Subcutaneous abdominal adipose tissue (tissue), 5 donors: ENCODE measurements at regions not wholly inside any gene's neighbourhood (a gene's known extent, or its start where the extent isn't known, plus 50 kb on each side); places are given as distances from the start of the nearest gene placed in this dataset.

Source experiments
- H3K27ac ChIP-seq: one replicate; pipeline ENCODE4 v1.7.0; 2013; ENCODE audit warnings: low read depth, mild to moderate bottlenecking, inconsistent platforms, low read length, moderate library complexity
- H3K27me3 ChIP-seq, 5 donors: one replicate each; pipeline ENCODE4 v1.7.0; 2013; ENCODE audit warnings: low read length in 5 of 5, inconsistent platforms in 1 of 5; ENCODE audit not compliant: control insufficient read depth in 5 of 5, insufficient read depth in 4 of 5
- H3K36me3 ChIP-seq, 5 donors: one replicate each; pipeline ENCODE4 v1.7.0; 2013; ENCODE audit warnings: low read length in 5 of 5; ENCODE audit not compliant: control insufficient read depth in 5 of 5, insufficient read depth in 5 of 5
- H3K4me1 ChIP-seq, 5 donors: one replicate each; pipeline ENCODE4 v1.7.0; 2013; ENCODE audit warnings: low read length in 5 of 5, mild to moderate bottlenecking in 3 of 5, moderate library complexity in 1 of 5; ENCODE audit not compliant: control insufficient read depth in 5 of 5, insufficient read depth in 5 of 5
- H3K4me3 ChIP-seq, 5 donors: one replicate each; pipeline ENCODE4 v1.7.0; 2013; ENCODE audit warnings: low read length in 5 of 5, low read depth in 1 of 5
- H3K9ac ChIP-seq, 5 donors: one replicate each; pipeline ENCODE4 v1.7.0; 2013; ENCODE audit warnings: low read length in 5 of 5, mild to moderate bottlenecking in 4 of 5, moderate library complexity in 3 of 5
- H3K9me3 ChIP-seq, 5 donors: one replicate each; pipeline ENCODE4 v1.7.0; 2013; ENCODE audit warnings: low read length in 5 of 5; ENCODE audit not compliant: control insufficient read depth in 5 of 5
- donor health status: healthy.
- donor health status: healthy.
- donor health status: healthy.
- donor health status: healthy.
- donor health status: healthy.

GRCh38 chr5:138702166-138703077 lies 50.8 kb upstream of the CTNNA1 start:
- peaks cover 0 to 3% (median 0%) of the 10 kb centered on the region in 5 donors for H3K27me3 ChIP-seq
- H3K27ac ChIP-seq: no peak overlapping the region
- no peak overlapping the region for H3K9ac ChIP-seq
- peaks cover 0 to 18% (median 3%) of the 10 kb centered on the region in 5 donors for H3K4me1 ChIP-seq
- H3K4me3 ChIP-seq: no peak overlapping the region
- H3K9me3 ChIP-seq: no peaks in the 10 kb centered on the region
- H3K36me3 ChIP-seq: no peaks in the 10 kb centered on the region

- H3K27ac ChIP-seq: no peak overlapping the region
- H3K9me3 ChIP-seq: no peaks in the 10 kb centered on the region
- peaks cover 0 to 3% (median 0%) of the 10 kb centered on the region in 5 donors for H3K27me3 ChIP-seq
These were observed 51.5 kb upstream of the CTNNA1 start for GRCh38 chr5:138701678-138702077.

GRCh38 chr5:138700581-138701362 lies 52.5 kb upstream of the CTNNA1 start:
- Histone ChIP-seq H3K27ac (no peak overlapping the region), H3K9ac (no peak overlapping the region), H3K4me1 (peaks cover 0 to 16% (median 3%) of the 10 kb centered on the region in 5 donors), H3K36me3 (no peaks in the 10 kb centered on the region), H3K4me3 (no peak overlapping the region), H3K27me3 (peaks cover 0 to 3% (median 0%) of the 10 kb centered on the region in 5 donors), H3K9me3 (no peaks in the 10 kb centered on the region)

More at GRCh38 chr5:138701678-138702077, 51.5 kb upstream of the CTNNA1 start:
- no peak overlapping the region for H3K4me3 ChIP-seq
- H3K4me1 ChIP-seq: peaks cover 0 to 12% (median 0%) of the 10 kb centered on the region in 5 donors
- H3K9ac ChIP-seq: no peak overlapping the region
- no peaks in the 10 kb centered on the region for H3K36me3 ChIP-seq

GRCh38 chr5:138699482-138699881 lies 53.7 kb upstream of the CTNNA1 start:
- Histone ChIP-seq H3K4me1 (peaks cover 0 to 16% (median 3%) of the 10 kb centered on the region in 5 donors), H3K4me3 (no peak overlapping the region), H3K27ac (no peak overlapping the region), H3K9ac (no peak overlapping the region), H3K27me3 (peaks cover 0 to 3% (median 0%) of the 10 kb centered on the region in 5 donors), H3K9me3 (no peaks in the 10 kb centered on the region), H3K36me3 (no peaks in the 10 kb centered on the region)

GRCh38 chr5:138698713-138699112 lies 54.5 kb upstream of the CTNNA1 start:
- Histone ChIP-seq H3K27ac (no peak overlapping the region), H3K4me1 (peaks cover 0 to 16% (median 3%) of the 10 kb centered on the region in 5 donors), H3K9ac (no peak overlapping the region), H3K9me3 (no peaks in the 10 kb centered on the region), H3K27me3 (peaks cover 0 to 3% (median 0%) of the 10 kb centered on the region in 5 donors), H3K36me3 (no peaks in the 10 kb centered on the region), H3K4me3 (no peak overlapping the region)

- no peaks in the 10 kb centered on the region for H3K27me3 ChIP-seq
These were observed 55.4 kb upstream of the CTNNA1 start for GRCh38 chr5:138697720-138698360.

GRCh38 chr5:138696501-138696900 lies 56.7 kb upstream of the CTNNA1 start:
- Histone ChIP-seq H3K4me1 (peaks cover 0 to 9% (median under 1%) of the 10 kb centered on the region in 5 donors), H3K27ac (no peak overlapping the region), H3K9ac (no peak overlapping the region), H3K9me3 (no peaks in the 10 kb centered on the region), H3K27me3 (no peaks in the 10 kb centered on the region), H3K4me3 (no peak overlapping the region), H3K36me3 (no peaks in the 10 kb centered on the region)

More at GRCh38 chr5:138697720-138698360, 55.4 kb upstream of the CTNNA1 start:
- no peaks in the 10 kb centered on the region for H3K36me3 ChIP-seq
- H3K4me3 ChIP-seq: no peak overlapping the region
- H3K4me1 ChIP-seq: peaks cover 0 to 16% (median 3%) of the 10 kb centered on the region in 5 donors
- H3K9ac ChIP-seq: no peak overlapping the region
- no peak overlapping the region for H3K27ac ChIP-seq
- no peaks in the 10 kb centered on the region for H3K9me3 ChIP-seq

GRCh38 chr5:138695781-138696180 lies 57.4 kb upstream of the CTNNA1 start:
- Histone ChIP-seq H3K36me3 (no peaks in the 10 kb centered on the region), H3K4me3 (no peak overlapping the region), H3K9ac (no peak overlapping the region), H3K9me3 (no peaks in the 10 kb centered on the region), H3K27me3 (no peaks in the 10 kb centered on the region), H3K4me1 (peaks cover 0 to 8% (median 0%) of the 10 kb centered on the region in 5 donors), H3K27ac (no peak overlapping the region)

- no peaks in the 10 kb centered on the region for H3K36me3 ChIP-seq
- H3K9ac ChIP-seq: no peak overlapping the region
- no peaks in the 10 kb centered on the region for H3K9me3 ChIP-seq
- H3K27me3 ChIP-seq: no peaks in the 10 kb centered on the region
- no peak overlapping the region for H3K27ac ChIP-seq
- H3K4me3 ChIP-seq: no peak overlapping the region
- peaks cover 0 to 8% (median 0%) of the 10 kb centered on the region in 5 donors for H3K4me1 ChIP-seq
These were observed 59.1 kb upstream of the CTNNA1 start for GRCh38 chr5:138694146-138694545.
